H1 (cell line): ENCODE measurements at regions not wholly inside any gene's neighbourhood (a gene's known extent, or its start where the extent isn't known, plus 50 kb on each side); places are given as distances from the start of the nearest gene placed in this dataset.

Experiments
- CTCF ChIP-seq, 3 experiments: IDR thresholded peaks; 1 replicate in 2 of 3; 2 replicates in 1 of 3; pipeline versions ENCODE4 v1.5.1 to v1.6.1; 2011; ENCODE audit warnings: low read length in 3 of 3, mild to moderate bottlenecking in 3 of 3, inconsistent platforms in 2 of 3, low read depth in 1 of 3, moderate library complexity in 1 of 3; ENCODE audit not compliant: insufficient read depth in 1 of 3; ENCODE audit errors: control extremely low read depth in 1 of 3
- POLR2AphosphoS5 ChIP-seq: IDR thresholded peaks from 2 replicates; pipeline ENCODE4 v1.6.1; 2011; ENCODE audit warnings: low read depth, low read length
- USF2 ChIP-seq: IDR thresholded peaks from 2 replicates; pipeline ENCODE4 v1.6.1; 2011; ENCODE audit warnings: low read length, improper control_type of control experiment

- TF ChIP-seq CTCF (IDR thresholded peaks at IDR 0.05; ENCODE audit: control extremely low read depth in 1 of 3, insufficient read depth in 1 of 3, low read depth in 1 of 3, low read length in 3 of 3), result no peak
- TF ChIP-seq USF2, result no peak
- no peak for TF ChIP-seq POLR2AphosphoS5
These were observed 503.0 kb downstream of the PCDH17 start for GRCh38 chr13:58134525-58134924.
